Neural cell (in vitro differentiated cells): ENCODE measurements at regions not wholly inside any gene's neighbourhood (a gene's known extent, or its start where the extent isn't known, plus 50 kb on each side); places are given as distances from the start of the nearest gene placed in this dataset.

Source experiments
- H2AFZ ChIP-seq: fragments of 200-600, 300-800 bp; sonication (generic), shearing (Covaris generic); 2 replicates; pipeline ENCODE4 v1.6.0; 2014; ENCODE audit warnings: low read depth, mild to moderate bottlenecking, antibody characterized with exemption, low read length, moderate library complexity
- H3F3A ChIP-seq: fragments of 200-600 bp; shearing (Covaris generic); 2 replicates; pipeline ENCODE4 v1.6.1; 2016; ENCODE audit warnings: mild to moderate bottlenecking, moderate library complexity, mixed read lengths, antibody characterized with exemption, low read length; ENCODE audit not compliant: insufficient read depth, poor library complexity, severe bottlenecking
- H3K27ac ChIP-seq: fragments of 200-600, 300-800 bp; sonication (generic), shearing (Covaris generic); 2 replicates; pipeline ENCODE4 v1.5.1; 2014; ENCODE audit warnings: mild to moderate bottlenecking, low read length, moderate library complexity
- H3K27me3 ChIP-seq: fragments of 300-800, 200-600 bp; sonication (generic), shearing (Covaris generic); 2 replicates; pipeline ENCODE4 v1.6.0; 2014; ENCODE audit warnings: mild to moderate bottlenecking, low read depth, low read length, moderate library complexity; ENCODE audit not compliant: insufficient read depth
- H3K36me3 ChIP-seq: fragments of 300-800, 200-600 bp; sonication (generic), shearing (Covaris generic); 2 replicates; pipeline ENCODE4 v1.5.1; 2014; ENCODE audit warnings: mild to moderate bottlenecking, antibody characterized with exemption, low read length, moderate library complexity; ENCODE audit not compliant: insufficient read depth
- H3K4me2 ChIP-seq: fragments of 300-800, 200-600 bp; sonication (generic), shearing (Covaris generic); 2 replicates; pipeline ENCODE4 v1.6.0; 2014; ENCODE audit warnings: mild to moderate bottlenecking, low read length
- H3K4me3 ChIP-seq: fragments of 300-800, 200-600 bp; sonication (generic), shearing (Covaris generic); 2 replicates; pipeline ENCODE4 v1.5.1; 2014; ENCODE audit warnings: mild to moderate bottlenecking, low read length, moderate library complexity
- H3K79me2 ChIP-seq: fragments of 200-600 bp; shearing (Covaris generic); replicated peaks from 2 replicates; pipeline ENCODE4 v1.6.0; 2014; ENCODE audit warnings: mild to moderate bottlenecking, low read length, moderate library complexity; ENCODE audit not compliant: insufficient read depth
- H3K9ac ChIP-seq: fragments of 300-800, 200-600 bp; sonication (generic), shearing (Covaris generic); 2 replicates; pipeline ENCODE4 v1.6.1; 2016; ENCODE audit warnings: mild to moderate bottlenecking, low read length, mixed read lengths
- H3K9me2 ChIP-seq: fragments of 200-600 bp; shearing (Covaris generic); 2 replicates; pipeline ENCODE4 v1.6.1; 2016; ENCODE audit warnings: mild to moderate bottlenecking, low read length, mixed read lengths; ENCODE audit not compliant: insufficient read depth
- H3K9me3 ChIP-seq: fragments of 200-600, 300-800 bp; sonication (generic), shearing (Covaris generic); 2 replicates; pipeline ENCODE4 v1.6.1; 2016; ENCODE audit warnings: mild to moderate bottlenecking, mixed run types, low read length, moderate library complexity, mixed read lengths
- H4K20me1 ChIP-seq: fragments of 200-600 bp; shearing (Covaris generic); 2 replicates; pipeline ENCODE4 v1.6.1; 2016; ENCODE audit warnings: mild to moderate bottlenecking, mixed run types; ENCODE audit not compliant: insufficient read depth
- CTCF ChIP-seq: fragments of 450-650 bp; IDR thresholded peaks from 2 replicates; pipeline ENCODE4 v1.5.1; 2014; ENCODE audit warnings: antibody characterized with exemption, mild to moderate bottlenecking, moderate library complexity; ENCODE audit not compliant: poor library complexity, severe bottlenecking
- EP300 ChIP-seq: fragments of 450-650 bp; conservative IDR thresholded peaks from 2 replicates; pipeline ENCODE4 v1.6.1; 2014; ENCODE audit warnings: antibody characterized with exemption, mild to moderate bottlenecking, moderate library complexity; ENCODE audit not compliant: poor library complexity, severe bottlenecking
- EZH2 ChIP-seq: fragments of 200-600, 300-800 bp; shearing (Covaris generic), sonication (generic); IDR thresholded peaks from 2 replicates; pipeline ENCODE4 v1.6.1; 2014; ENCODE audit warnings: antibody characterized with exemption, low read length, borderline replicate concordance, mild to moderate bottlenecking; ENCODE audit not compliant: insufficient read depth, poor library complexity, severe bottlenecking
- MXI1 ChIP-seq: fragments of 450-650 bp; conservative IDR thresholded peaks from 2 replicates; pipeline ENCODE4 v1.6.1; 2014; ENCODE audit warnings: antibody characterized with exemption, mild to moderate bottlenecking; ENCODE audit not compliant: poor library complexity, severe bottlenecking
- POLR2AphosphoS5 ChIP-seq: IDR thresholded peaks from 2 replicates; pipeline ENCODE4 v1.6.1; 2012
- RAD21 ChIP-seq: fragments of 450-650 bp; conservative IDR thresholded peaks from 2 replicates; pipeline ENCODE4 v1.6.1; 2014; ENCODE audit warnings: antibody characterized with exemption, mild to moderate bottlenecking, moderate library complexity
- SMC3 ChIP-seq: fragments of 450-650 bp; conservative IDR thresholded peaks from 2 replicates; pipeline ENCODE4 v1.6.1; 2014; ENCODE audit warnings: antibody characterized with exemption, mild to moderate bottlenecking, moderate library complexity; ENCODE audit not compliant: poor library complexity
- TAF1 ChIP-seq: IDR thresholded peaks from 2 replicates; pipeline ENCODE4 v1.6.1; 2012; ENCODE audit warnings: low read depth
- TF ChIP-seq, protein P1 (sequence below): IDR thresholded peaks from 2 replicates; pipeline ENCODE4 v1.6.1; 2012; ENCODE audit warnings: borderline replicate concordance

DNA sequence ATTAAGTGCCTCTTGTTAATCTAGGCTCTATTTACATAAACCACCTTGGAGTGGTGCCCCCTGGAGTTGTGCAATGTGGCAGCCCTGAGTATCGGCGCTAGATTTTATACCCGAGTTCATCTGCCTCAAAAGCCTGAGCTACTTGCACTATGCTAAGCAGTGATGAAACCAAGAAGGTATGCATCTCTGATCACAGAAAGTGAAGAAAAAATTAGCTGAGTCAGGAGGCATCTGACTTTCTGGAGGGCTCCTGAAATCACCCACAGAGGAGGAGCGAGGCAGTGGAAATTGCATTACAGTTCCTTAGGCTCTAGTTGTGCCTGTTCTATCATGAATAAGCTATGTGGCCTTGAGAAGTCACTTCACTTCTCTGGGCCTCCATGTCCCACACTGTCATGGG is 80.3 kb upstream of the PSMD7 start:
- H4K20me1 ChIP-seq: no peaks in the 10 kb centered on the region
- no peak overlapping the region for H3K9ac ChIP-seq

DNA sequence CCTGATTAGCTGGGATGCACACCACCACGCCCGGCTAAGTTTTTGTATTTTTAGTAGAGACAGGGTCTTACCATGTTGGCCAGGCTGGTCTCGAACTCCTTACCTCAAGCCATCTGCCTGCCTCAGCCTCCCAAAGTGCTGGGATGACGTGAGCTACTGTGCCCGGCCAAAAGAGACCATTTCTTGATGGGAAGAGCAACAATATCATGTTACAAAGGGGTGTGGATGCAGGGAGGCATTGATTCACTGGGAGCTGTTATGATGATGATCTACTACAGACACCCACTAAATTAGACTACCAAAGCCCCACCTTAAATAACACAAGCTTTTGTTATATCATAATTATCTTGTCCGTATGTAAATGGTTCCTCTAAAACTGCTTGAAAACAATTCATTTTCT is 81.4 kb upstream of the PSMD7 start:
- TF ChIP-seq POLR2AphosphoS5 (no peak), RAD21 (no peak), TAF1 (no peak), MXI1 (no peak), EP300 (no peak), SMC3 (no peak), EZH2 (no peak), CTCF (no peak)
- TF ChIP-seq, protein P1, sequence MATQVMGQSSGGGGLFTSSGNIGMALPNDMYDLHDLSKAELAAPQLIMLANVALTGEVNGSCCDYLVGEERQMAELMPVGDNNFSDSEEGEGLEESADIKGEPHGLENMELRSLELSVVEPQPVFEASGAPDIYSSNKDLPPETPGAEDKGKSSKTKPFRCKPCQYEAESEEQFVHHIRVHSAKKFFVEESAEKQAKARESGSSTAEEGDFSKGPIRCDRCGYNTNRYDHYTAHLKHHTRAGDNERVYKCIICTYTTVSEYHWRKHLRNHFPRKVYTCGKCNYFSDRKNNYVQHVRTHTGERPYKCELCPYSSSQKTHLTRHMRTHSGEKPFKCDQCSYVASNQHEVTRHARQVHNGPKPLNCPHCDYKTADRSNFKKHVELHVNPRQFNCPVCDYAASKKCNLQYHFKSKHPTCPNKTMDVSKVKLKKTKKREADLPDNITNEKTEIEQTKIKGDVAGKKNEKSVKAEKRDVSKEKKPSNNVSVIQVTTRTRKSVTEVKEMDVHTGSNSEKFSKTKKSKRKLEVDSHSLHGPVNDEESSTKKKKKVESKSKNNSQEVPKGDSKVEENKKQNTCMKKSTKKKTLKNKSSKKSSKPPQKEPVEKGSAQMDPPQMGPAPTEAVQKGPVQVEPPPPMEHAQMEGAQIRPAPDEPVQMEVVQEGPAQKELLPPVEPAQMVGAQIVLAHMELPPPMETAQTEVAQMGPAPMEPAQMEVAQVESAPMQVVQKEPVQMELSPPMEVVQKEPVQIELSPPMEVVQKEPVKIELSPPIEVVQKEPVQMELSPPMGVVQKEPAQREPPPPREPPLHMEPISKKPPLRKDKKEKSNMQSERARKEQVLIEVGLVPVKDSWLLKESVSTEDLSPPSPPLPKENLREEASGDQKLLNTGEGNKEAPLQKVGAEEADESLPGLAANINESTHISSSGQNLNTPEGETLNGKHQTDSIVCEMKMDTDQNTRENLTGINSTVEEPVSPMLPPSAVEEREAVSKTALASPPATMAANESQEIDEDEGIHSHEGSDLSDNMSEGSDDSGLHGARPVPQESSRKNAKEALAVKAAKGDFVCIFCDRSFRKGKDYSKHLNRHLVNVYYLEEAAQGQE: no peak
- Histone ChIP-seq H4K20me1 (no peaks in the 10 kb centered on the region), H3K4me2 (no peak overlapping the region), H3K79me2 (no peaks in the 10 kb centered on the region), H3K27ac (no peak overlapping the region), H3K9me3 (no peaks in the 10 kb centered on the region), H3F3A (no peaks in the 10 kb centered on the region), H3K4me3 (no peak overlapping the region), H3K9me2 (no peaks in the 10 kb centered on the region), H3K27me3 (no peaks in the 10 kb centered on the region), H2AFZ (no peak overlapping the region), H3K9ac (no peak overlapping the region), H3K36me3 (no peaks in the 10 kb centered on the region)

More for the DNA sequence above, 80.3 kb upstream of the PSMD7 start:
- H2AFZ ChIP-seq: no peak overlapping the region
- no peak overlapping the region for H3K4me3 ChIP-seq
- no peaks in the 10 kb centered on the region for H3K36me3 ChIP-seq
- H3K27me3 ChIP-seq: no peaks in the 10 kb centered on the region
- H3K9me2 ChIP-seq: no peaks in the 10 kb centered on the region
- H3K4me2 ChIP-seq: no peak overlapping the region
- H3K27ac ChIP-seq: no peak overlapping the region
- TF ChIP-seq TAF1 (no peak), EP300 (no peak), MXI1 (no peak)
- no peaks in the 10 kb centered on the region for H3K79me2 ChIP-seq
- H3K9me3 ChIP-seq: no peaks in the 10 kb centered on the region
- no peaks in the 10 kb centered on the region for H3F3A ChIP-seq

DNA sequence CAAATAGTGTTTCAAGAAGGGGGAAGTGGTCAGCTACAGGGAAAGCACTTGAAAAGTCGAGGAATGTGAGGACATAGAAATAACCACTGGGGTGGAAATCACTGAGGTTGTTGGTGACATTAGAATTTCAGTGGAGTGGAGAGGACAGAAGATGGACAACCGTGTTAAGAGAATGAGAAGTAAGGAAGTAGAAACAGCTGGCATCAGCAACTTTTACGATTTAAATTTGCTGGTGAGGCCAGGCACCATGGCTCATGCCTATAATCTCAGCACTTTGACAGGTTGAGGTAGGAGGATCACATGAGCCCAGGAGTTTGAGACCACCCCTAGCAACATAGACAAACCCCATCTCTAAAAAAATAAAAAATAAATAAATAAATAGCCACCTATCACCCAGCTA is 83.2 kb upstream of the PSMD7 start:
- Histone ChIP-seq H3K4me3 (no peak overlapping the region), H3K9me2 (no peaks in the 10 kb centered on the region), H3K9me3 (no peaks in the 10 kb centered on the region), H3K79me2 (no peaks in the 10 kb centered on the region), H3K4me2 (no peak overlapping the region), H3K36me3 (no peaks in the 10 kb centered on the region), H3K9ac (no peak overlapping the region), H3F3A (no peaks in the 10 kb centered on the region), H3K27me3 (no peaks in the 10 kb centered on the region), H3K27ac (no peak overlapping the region), H4K20me1 (no peaks in the 10 kb centered on the region), H2AFZ (no peak overlapping the region)
- TF ChIP-seq, protein P1: no peak
- TF ChIP-seq RAD21: no peak
- TF ChIP-seq EZH2: no peak
- no peak for TF ChIP-seq CTCF
- TF ChIP-seq POLR2AphosphoS5: no peak
- TF ChIP-seq EP300: no peak
- TF ChIP-seq MXI1: no peak
- TF ChIP-seq SMC3: no peak
- TF ChIP-seq TAF1: no peak
